Peyer's patch (tissue), 4 donors: ENCODE measurements at regions not wholly inside any gene's neighbourhood (a gene's known extent, or its start where the extent isn't known, plus 50 kb on each side); places are given as distances from the start of the nearest gene placed in this dataset.

Experiments used
- POLR2A ChIP-seq, 2 donors: fragments of 450-650 bp; IDR thresholded peaks; one replicate each; pipeline ENCODE4 v1.5.1; 2017; ENCODE audit warnings: antibody characterized with exemption in 2 of 2, mild to moderate bottlenecking in 2 of 2, moderate library complexity in 2 of 2
- TF ChIP-seq, protein P1 (sequence below), 6 experiments: fragments of 450-650 bp in 4 of 6; fragments of 200-600 bp in 2 of 6; sonication (generic) in 1 of 6; IDR thresholded peaks; one replicate each; pipeline ENCODE4 v1.5.1; 2017 to 2019; ENCODE audit warnings: antibody characterized with exemption in 6 of 6, mild to moderate bottlenecking in 3 of 6, moderate library complexity in 1 of 6

DNA sequence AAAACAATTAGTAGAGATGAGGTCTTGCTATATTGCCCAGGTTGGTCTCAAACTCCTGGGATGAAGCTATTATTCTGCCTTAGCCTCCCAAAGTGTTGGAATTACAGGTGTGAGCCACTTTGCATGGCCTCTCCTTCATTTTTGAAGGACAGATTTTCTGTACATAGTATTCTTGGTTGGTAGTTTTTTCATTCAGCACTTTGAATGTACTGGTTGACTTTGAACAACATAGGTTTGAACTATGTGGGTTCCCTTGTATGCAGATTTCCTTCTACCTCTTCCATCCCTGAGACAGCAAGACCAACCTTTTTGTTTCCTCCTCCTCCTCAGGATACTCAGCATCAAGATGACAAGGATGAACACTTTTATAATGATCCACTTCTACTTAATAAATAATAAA is 436.4 kb downstream of the QKI start:
- TF ChIP-seq, protein P1, sequence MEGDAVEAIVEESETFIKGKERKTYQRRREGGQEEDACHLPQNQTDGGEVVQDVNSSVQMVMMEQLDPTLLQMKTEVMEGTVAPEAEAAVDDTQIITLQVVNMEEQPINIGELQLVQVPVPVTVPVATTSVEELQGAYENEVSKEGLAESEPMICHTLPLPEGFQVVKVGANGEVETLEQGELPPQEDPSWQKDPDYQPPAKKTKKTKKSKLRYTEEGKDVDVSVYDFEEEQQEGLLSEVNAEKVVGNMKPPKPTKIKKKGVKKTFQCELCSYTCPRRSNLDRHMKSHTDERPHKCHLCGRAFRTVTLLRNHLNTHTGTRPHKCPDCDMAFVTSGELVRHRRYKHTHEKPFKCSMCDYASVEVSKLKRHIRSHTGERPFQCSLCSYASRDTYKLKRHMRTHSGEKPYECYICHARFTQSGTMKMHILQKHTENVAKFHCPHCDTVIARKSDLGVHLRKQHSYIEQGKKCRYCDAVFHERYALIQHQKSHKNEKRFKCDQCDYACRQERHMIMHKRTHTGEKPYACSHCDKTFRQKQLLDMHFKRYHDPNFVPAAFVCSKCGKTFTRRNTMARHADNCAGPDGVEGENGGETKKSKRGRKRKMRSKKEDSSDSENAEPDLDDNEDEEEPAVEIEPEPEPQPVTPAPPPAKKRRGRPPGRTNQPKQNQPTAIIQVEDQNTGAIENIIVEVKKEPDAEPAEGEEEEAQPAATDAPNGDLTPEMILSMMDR (IDR thresholded peaks at IDR 0.05), result no peak
- no peak for TF ChIP-seq POLR2A (IDR thresholded peaks at IDR 0.05)
